Common myeloid progenitor, CD34-positive (primary cell): ENCODE measurements at regions not wholly inside any gene's neighbourhood (a gene's known extent, or its start where the extent isn't known, plus 50 kb on each side); places are given as distances from the start of the nearest gene placed in this dataset.

Experiments used
- CTCF ChIA-PET: fragments of 350-600 bp; sonication (Branson Sonifier 250); formaldehyde crosslinking; loops from one replicate; lab custom pipeline; 2021; ENCODE audit warnings: antibody characterized with exemption; lab: Charles Lee
- POLR2A ChIA-PET: fragments of 350-600 bp; sonication (Branson Sonifier 250); formaldehyde crosslinking; loops from one replicate; lab custom pipeline; 2021; ENCODE audit warnings: antibody characterized with exemption; lab: Charles Lee
- DNase-seq, 3 donors: peaks; one replicate each; pipeline versions ENCODE4 v3.0.0 to v3.0.0-alpha.2; 2013
- H3K27ac ChIP-seq, 2 experiments: 1 replicate in 1 of 2; 2 replicates in 1 of 2; pipeline ENCODE4 v1.7.0; 2013; ENCODE audit warnings: inconsistent platforms in 2 of 2, low read length in 2 of 2, mild to moderate bottlenecking in 2 of 2, low read depth in 1 of 2, moderate library complexity in 1 of 2; ENCODE audit not compliant: severe bottlenecking in 2 of 2, insufficient read depth in 1 of 2, poor library complexity in 1 of 2
- H3K27me3 ChIP-seq, 5 experiments: replicated peaks in 2 of 5; 1 replicate in 3 of 5; 2 replicates in 2 of 5; pipeline versions ENCODE4 v1.6.1 to v1.7.0; 2013; ENCODE audit warnings: low read length in 4 of 5, mild to moderate bottlenecking in 2 of 5, moderate library complexity in 2 of 5, inconsistent platforms in 1 of 5; ENCODE audit not compliant: insufficient read depth in 5 of 5, control insufficient read depth in 4 of 5
- H3K36me3 ChIP-seq, 4 experiments: 1 replicate in 2 of 4; 2 replicates in 2 of 4; pipeline versions ENCODE4 v1.6.1 to v1.7.0; 2013; ENCODE audit warnings: low read length in 3 of 4, control low read depth in 1 of 4, mild to moderate bottlenecking in 1 of 4; ENCODE audit not compliant: control insufficient read depth in 4 of 4, insufficient read depth in 4 of 4
- H3K4me1 ChIP-seq, 4 experiments: 1 replicate in 3 of 4; 2 replicates in 1 of 4; pipeline versions ENCODE4 v1.6.1 to v1.7.1; 2013; ENCODE audit warnings: low read length in 3 of 4, mild to moderate bottlenecking in 3 of 4, control low read depth in 1 of 4, inconsistent platforms in 1 of 4, moderate library complexity in 1 of 4; ENCODE audit not compliant: control insufficient read depth in 4 of 4, insufficient read depth in 4 of 4; ENCODE audit errors: control extremely low read depth in 1 of 4
- H3K4me3 ChIP-seq, 7 experiments: 1 replicate in 4 of 7; 2 replicates in 3 of 7; pipeline versions ENCODE4 v1.5.1 to v1.7.0; 2013; ENCODE audit warnings: mild to moderate bottlenecking in 7 of 7, low read length in 6 of 7, moderate library complexity in 6 of 7, inconsistent platforms in 2 of 7, low read depth in 2 of 7, control low read depth in 1 of 7; ENCODE audit not compliant: insufficient read depth in 4 of 7, control insufficient read depth in 1 of 7; ENCODE audit errors: extremely low read depth in 1 of 7
- H3K9me3 ChIP-seq, 5 experiments: 1 replicate in 4 of 5; 2 replicates in 1 of 5; pipeline versions ENCODE4 v1.6.1 to v1.7.1; 2013; ENCODE audit warnings: low read length in 4 of 5, mild to moderate bottlenecking in 2 of 5, inconsistent platforms in 1 of 5, low read depth in 1 of 5, moderate library complexity in 1 of 5; ENCODE audit not compliant: control insufficient read depth in 4 of 5, insufficient read depth in 2 of 5; ENCODE audit errors: control extremely low read depth in 1 of 5
- WGBS: methylation state at CpG from one replicate; pipeline ENCODE4 v1.1.5; 2013; ENCODE audit not compliant: insufficient coverage; 5-methylcytosine and 5-hydroxymethylcytosine counted together

- CTCF ChIA-PET, result interaction anchor here (1.3 kb wide), 1 partner anchor 38 kb away, joined by 4 read pairs; no protein-coding TSS in a partner anchor
- Histone ChIP-seq H3K36me3 (no peaks in the 10 kb centered on the region), H3K4me3 (no peak overlapping the region), H3K27ac (no peak overlapping the region), H3K9me3 (no peaks in the 10 kb centered on the region), H3K27me3 (peaks cover 0 to 15% (median 0%) of the 10 kb centered on the region in 5 experiments), H3K4me1 (no peaks in the 10 kb centered on the region)
- WGBS, result 83% methylated on average over 5 of the region's 7 CpGs
- no peak for DNase-seq
- POLR2A ChIA-PET, result no interaction called here
Measured at GRCh38 chr16:54996186-54996585, 65.5 kb downstream of the IRX5 start.

DNA sequence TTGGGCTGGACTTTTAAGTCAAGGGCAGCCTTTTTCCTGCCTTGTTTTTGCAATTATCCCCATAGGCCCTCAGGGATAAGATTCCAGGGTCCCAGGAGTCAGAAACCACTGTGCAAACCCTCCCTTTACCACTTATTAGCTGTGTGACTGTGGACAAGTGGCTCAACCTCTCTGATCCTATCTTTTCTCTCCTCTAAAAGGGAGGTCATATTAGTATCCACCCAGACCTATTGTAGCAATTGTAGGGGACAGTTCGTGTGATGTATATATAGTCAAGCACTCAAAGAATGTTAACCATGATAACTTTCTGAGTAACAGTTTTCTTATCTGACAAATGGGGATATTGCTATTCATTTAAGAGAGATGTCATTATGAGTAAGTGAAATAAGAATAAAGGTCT is 68.2 kb downstream of the IRX5 start:
- no peak for DNase-seq
- Histone ChIP-seq H3K4me3 (no peak overlapping the region), H3K9me3 (no peaks in the 10 kb centered on the region), H3K27ac (no peak overlapping the region), H3K36me3 (no peaks in the 10 kb centered on the region), H3K4me1 (no peaks in the 10 kb centered on the region), H3K27me3 (peaks cover 0 to 26% (median 0%) of the 10 kb centered on the region in 5 experiments)
- WGBS, result no CpG with 5 or more reads among the region's 1 CpG
- POLR2A ChIA-PET, result no interaction called here
- CTCF ChIA-PET, result no interaction called here

GRCh38 chr16:54999481-54999880 is 68.8 kb downstream of the IRX5 start:
- Histone ChIP-seq H3K27ac (no peak overlapping the region), H3K4me3 (no peak overlapping the region), H3K4me1 (no peaks in the 10 kb centered on the region), H3K36me3 (no peaks in the 10 kb centered on the region), H3K9me3 (no peaks in the 10 kb centered on the region), H3K27me3 (peaks cover 0 to 26% (median 0%) of the 10 kb centered on the region in 5 experiments)
- WGBS, result 91% methylated on average over 8 of the region's 11 CpGs
- CTCF ChIA-PET, result no interaction called here
- POLR2A ChIA-PET, result no interaction called here
- no peak for DNase-seq

DNA sequence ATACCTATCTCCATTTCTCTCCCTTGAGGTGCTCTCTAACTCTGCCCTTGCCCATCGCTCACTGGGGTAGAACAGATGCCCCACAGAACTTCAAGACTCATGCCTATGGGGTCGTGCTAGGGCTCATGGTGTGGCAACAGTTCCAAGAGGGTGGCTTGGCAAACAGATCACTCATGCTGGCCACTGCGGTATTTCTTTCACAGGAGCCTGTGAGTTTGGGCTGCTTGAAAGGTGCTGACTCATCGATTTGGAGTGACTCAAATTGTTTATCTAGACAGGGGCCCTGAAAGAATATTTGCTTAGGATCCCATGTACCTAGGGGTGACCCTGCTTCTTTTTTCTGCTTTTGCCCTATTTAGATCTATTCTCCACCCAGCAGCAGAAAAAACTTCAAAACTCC is 69.9 kb downstream of the IRX5 start:
- no peaks in the 10 kb centered on the region for H3K9me3 ChIP-seq
- no peak overlapping the region for H3K4me3 ChIP-seq
- DNase-seq, result no peak
- ChIA-PET CTCF (no interaction called here), POLR2A (no interaction called here)
- H3K36me3 ChIP-seq, result no peaks in the 10 kb centered on the region
- no peak overlapping the region for H3K27ac ChIP-seq
- H3K27me3 ChIP-seq, result peaks cover 0 to 23% (median 0%) of the 10 kb centered on the region in 5 experiments
- 91% methylated on average over 4 of the region's 4 CpGs for WGBS
- no peaks in the 10 kb centered on the region for H3K4me1 ChIP-seq

- POLR2A ChIA-PET, result no interaction called here
- WGBS, result 100% methylated on average over 1 of the region's 1 CpG
- no peak overlapping the region for H3K4me3 ChIP-seq
- no peak for DNase-seq
- H3K9me3 ChIP-seq, result no peaks in the 10 kb centered on the region
- CTCF ChIA-PET, result interaction anchor here (1.2 kb wide), 1 partner anchor 33 kb away, joined by 3 read pairs; no protein-coding TSS in a partner anchor
- no peak overlapping the region for H3K27ac ChIP-seq
- H3K27me3 ChIP-seq, result peaks cover 0 to 25% (median 0%) of the 10 kb centered on the region in 5 experiments
- no peaks in the 10 kb centered on the region for H3K4me1 ChIP-seq
- H3K36me3 ChIP-seq, result no peaks in the 10 kb centered on the region
Measured at GRCh38 chr16:55001931-55002330, 71.3 kb downstream of the IRX5 start.

GRCh38 chr16:55002419-55002818 is 71.8 kb downstream of the IRX5 start:
- Histone ChIP-seq H3K36me3 (no peaks in the 10 kb centered on the region), H3K4me3 (no peak overlapping the region), H3K27ac (no peak overlapping the region), H3K4me1 (no peaks in the 10 kb centered on the region), H3K9me3 (no peaks in the 10 kb centered on the region), H3K27me3 (peaks cover 0 to 25% (median 0%) of the 10 kb centered on the region in 5 experiments)
- ChIA-PET POLR2A (no interaction called here), CTCF (interaction anchor here (1.2 kb wide), 1 partner anchor 33 kb away, joined by 3 read pairs; no protein-coding TSS in a partner anchor)
- DNase-seq, result no peak
- WGBS, result 60% methylated on average over 1 of the region's 5 CpGs

DNA sequence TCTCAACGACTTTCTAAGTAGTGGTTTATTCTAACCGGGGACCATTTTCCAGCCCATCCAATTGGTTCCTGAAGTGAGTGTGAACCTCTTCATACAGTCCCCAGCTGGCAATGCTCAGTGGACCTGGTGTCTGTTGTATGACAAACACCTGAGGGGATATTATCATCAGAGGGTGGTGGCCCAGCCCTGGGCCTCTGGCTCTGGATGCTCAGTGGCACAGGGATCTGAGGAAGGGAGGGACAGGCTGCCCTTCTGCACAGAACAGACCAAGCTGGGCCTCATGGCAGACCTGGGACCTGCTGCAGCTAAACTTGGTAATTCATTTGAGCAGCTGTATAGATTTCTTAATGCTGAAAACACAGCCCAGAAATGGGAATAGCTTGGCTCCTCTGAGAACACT is 72.6 kb downstream of the IRX5 start:
- 46% methylated on average over 2 of the region's 2 CpGs for WGBS

More for the DNA sequence above, 72.6 kb downstream of the IRX5 start:
- no peaks in the 10 kb centered on the region for H3K4me1 ChIP-seq
- no peak for DNase-seq
- ChIA-PET CTCF (no interaction called here), POLR2A (no interaction called here)
- no peak overlapping the region for H3K27ac ChIP-seq
- H3K27me3 ChIP-seq, result peaks cover 0 to 21% (median 0%) of the 10 kb centered on the region in 5 experiments
- no peaks in the 10 kb centered on the region for H3K9me3 ChIP-seq
- no peaks in the 10 kb centered on the region for H3K36me3 ChIP-seq
- H3K4me3 ChIP-seq, result no peak overlapping the region
